IMR-90 (cell line): ENCODE measurements at regions not wholly inside any gene's neighbourhood (a gene's known extent, or its start where the extent isn't known, plus 50 kb on each side); places are given as distances from the start of the nearest gene placed in this dataset.

ENCODE experiments used
- ATAC-seq: fragments of 200-7000 bp; cut with Tn5 transposase; 2 replicates; pipeline ENCODE4 v1.9.1; 2020; ENCODE audit warnings: low read depth, mild to moderate bottlenecking, moderate library complexity
- BruUV-seq: library from RNA; stranded (reverse); fragments of 400-500 nt; replicated peaks from 2 replicates; lab custom pipeline; 2021; lab: Mats Ljungman, UMichigan
- CTCF ChIA-PET: fragments of 300-600 bp; formaldehyde crosslinking; extraction: SDS; loops from one replicate; lab custom pipeline; 2021; ENCODE audit warnings: antibody characterized with exemption; lab: Yijun Ruan, JAX
- POLR2A ChIA-PET: fragments of 300-600 bp; sonication (Branson Sonifier 250); formaldehyde crosslinking; loops from one replicate; lab custom pipeline; 2022; ENCODE audit warnings: antibody characterized with exemption; ENCODE audit not compliant: unreplicated experiment; lab: Charles Lee
- DNase-seq: peaks from one replicate; pipeline ENCODE4 v3.0.0; 2013
- H2AFZ ChIP-seq: replicated peaks from 2 replicates; pipeline ENCODE3; 2013; ENCODE audit warnings: low read length, mild to moderate bottlenecking; ENCODE audit not compliant: poor library complexity
- H2AK5ac ChIP-seq: 2 replicates; pipeline ENCODE4 v1.6.1; 2013; ENCODE audit warnings: low read depth, low read length, inconsistent platforms
- H2AK9ac ChIP-seq: replicated peaks from 2 replicates; pipeline ENCODE3; 2013; ENCODE audit warnings: mild to moderate bottlenecking, low read depth, low read length, moderate library complexity; ENCODE audit not compliant: poor library complexity
- H2BK120ac ChIP-seq: 2 replicates; pipeline ENCODE4 v1.6.1; 2013; ENCODE audit warnings: low read depth, low read length, inconsistent platforms
- H2BK15ac ChIP-seq: 3 replicates; pipeline ENCODE4 v1.6.1; 2013; ENCODE audit warnings: low read depth, low read length, inconsistent platforms
- H2BK20ac ChIP-seq: 2 replicates; pipeline ENCODE4 v1.6.1; 2013; ENCODE audit warnings: low read depth, mild to moderate bottlenecking, inconsistent platforms, low read length, moderate library complexity
- H2BK5ac ChIP-seq: 2 replicates; pipeline ENCODE4 v1.6.1; 2013; ENCODE audit warnings: mild to moderate bottlenecking, low read depth, low read length, inconsistent platforms; ENCODE audit not compliant: poor library complexity, severe bottlenecking
- H3K14ac ChIP-seq: replicated peaks from 2 replicates; pipeline ENCODE4 v1.6.1; 2013; ENCODE audit warnings: low read depth, low read length, inconsistent platforms
- H3K18ac ChIP-seq: 2 replicates; pipeline ENCODE4 v1.6.1; 2013; ENCODE audit warnings: low read depth, low read length, control low read depth
- H3K23ac ChIP-seq: 2 replicates; pipeline ENCODE4 v1.6.1; 2013; ENCODE audit warnings: low read depth, low read length, inconsistent platforms
- H3K27ac ChIP-seq: 2 replicates; pipeline ENCODE4 v1.5.1; 2013; ENCODE audit warnings: mild to moderate bottlenecking, control low read depth, low read length; ENCODE audit not compliant: insufficient read depth
- H3K27me3 ChIP-seq: 2 replicates; pipeline ENCODE4 v1.6.1; 2013; ENCODE audit warnings: low read length; ENCODE audit not compliant: control insufficient read depth, insufficient read depth
- H3K36me3 ChIP-seq: 2 replicates; pipeline ENCODE4 v1.6.1; 2013; ENCODE audit warnings: low read length, mixed read lengths; ENCODE audit not compliant: control insufficient read depth, insufficient read depth
- H3K4ac ChIP-seq: 2 replicates; pipeline ENCODE4 v1.6.1; 2013; ENCODE audit warnings: low read depth, low read length, inconsistent platforms
- H3K4me1 ChIP-seq: 2 replicates; pipeline ENCODE4 v1.6.1; 2013; ENCODE audit warnings: low read length, mixed read lengths; ENCODE audit not compliant: control insufficient read depth, insufficient read depth
- H3K4me2 ChIP-seq: 2 replicates; pipeline ENCODE4 v1.6.1; 2013; ENCODE audit warnings: low read depth, mild to moderate bottlenecking, control low read depth, low read length, moderate library complexity
- H3K4me3 ChIP-seq: 2 replicates; pipeline ENCODE4 v1.5.1; 2013; ENCODE audit warnings: low read depth, mild to moderate bottlenecking, control low read depth, low read length, moderate library complexity; ENCODE audit not compliant: insufficient read depth
- H3K56ac ChIP-seq: 2 replicates; pipeline ENCODE4 v1.6.1; 2013; ENCODE audit warnings: low read length, inconsistent platforms; ENCODE audit not compliant: insufficient read depth; ENCODE audit errors: extremely low read depth
- H3K79me1 ChIP-seq, 2 experiments: 2 replicates each; pipeline ENCODE4 v1.6.1; 2013; ENCODE audit warnings: low read length in 2 of 2, inconsistent platforms in 1 of 2, low read depth in 1 of 2
- H3K9ac ChIP-seq: 2 replicates; pipeline ENCODE4 v1.6.1; 2013; ENCODE audit warnings: low read depth, low read length, control low read depth
- H3K9me1 ChIP-seq: 2 replicates; pipeline ENCODE4 v1.6.1; 2013; ENCODE audit warnings: low read length, inconsistent platforms; ENCODE audit not compliant: insufficient read depth
- H3K9me3 ChIP-seq: 2 replicates; pipeline ENCODE4 v1.6.1; 2013; ENCODE audit warnings: low read length; ENCODE audit not compliant: control insufficient read depth, insufficient read depth
- H4K20me1 ChIP-seq: 2 replicates; pipeline ENCODE4 v1.6.1; 2013; ENCODE audit warnings: low read length, inconsistent platforms; ENCODE audit not compliant: insufficient read depth
- H4K5ac ChIP-seq: 2 replicates; pipeline ENCODE4 v1.6.1; 2013; ENCODE audit warnings: mild to moderate bottlenecking, low read depth, low read length, control low read depth
- H4K8ac ChIP-seq, 2 experiments: 2 replicates each; pipeline ENCODE4 v1.6.1; 2013; ENCODE audit warnings: low read depth in 2 of 2, low read length in 2 of 2, control low read depth in 1 of 2, inconsistent platforms in 1 of 2
- H4K91ac ChIP-seq: 2 replicates; pipeline ENCODE4 v1.6.1; 2013; ENCODE audit warnings: low read depth, low read length, inconsistent platforms; ENCODE audit not compliant: insufficient read depth
- CEBPB ChIP-seq: IDR thresholded peaks from 2 replicates; pipeline ENCODE4 v1.6.1; 2012; ENCODE audit warnings: low read depth, low read length, improper control_type of control experiment
- CTCF ChIP-seq: conservative IDR thresholded peaks from 2 replicates; pipeline ENCODE4 v1.5.1; 2012; ENCODE audit warnings: mild to moderate bottlenecking, low read depth, low read length, improper control_type of control experiment
- NFE2L2 ChIP-seq: fragments of 150-350 bp; IDR thresholded peaks from 2 replicates; pipeline ENCODE4 v1.6.1; 2016; ENCODE audit warnings: low read depth, mild to moderate bottlenecking, low read length
- RAD21 ChIP-seq: IDR thresholded peaks from 2 replicates; pipeline ENCODE4 v1.6.1; 2012; ENCODE audit warnings: low read length, improper control_type of control experiment
- RCOR1 ChIP-seq: IDR thresholded peaks from 2 replicates; pipeline ENCODE4 v1.6.1; 2012; ENCODE audit warnings: mild to moderate bottlenecking, low read length, improper control_type of control experiment; ENCODE audit not compliant: insufficient replicate concordance
- RFX5 ChIP-seq: IDR thresholded peaks from 2 replicates; pipeline ENCODE4 v1.8.0; 2012; ENCODE audit warnings: low read depth, mild to moderate bottlenecking, low read length, moderate library complexity
- SMC3 ChIP-seq: fragments of 150-350 bp; IDR thresholded peaks from 2 replicates; pipeline ENCODE4 v1.6.1; 2016; ENCODE audit warnings: low read depth, mild to moderate bottlenecking, antibody characterized with exemption, low read length, moderate library complexity
- USF2 ChIP-seq: fragments of 150-350 bp; IDR thresholded peaks from 2 replicates; pipeline ENCODE4 v1.6.1; 2017; ENCODE audit warnings: mild to moderate bottlenecking, antibody characterized with exemption, low read length, low read depth
- WGBS, 2 experiments: methylation state at CpG; one replicate each; pipeline versions ENCODE4 v1.1.5 to v1.1.7; 2013; ENCODE audit warnings: missing lambda C conversion rate in 2 of 2; ENCODE audit not compliant: insufficient read length in 1 of 2; ENCODE audit errors: extremely low coverage in 2 of 2; 5-methylcytosine and 5-hydroxymethylcytosine counted together
- dilution Hi-C: fragments of 300-500 bp; cut with HindIII; formaldehyde crosslinking; loops from one replicate; pipeline ENCODE4 v1.14.3; 2018; ENCODE audit warnings: low sequenced_read_pairs; ENCODE audit not compliant: unreplicated experiment
- in situ Hi-C: fragments of 300-500 bp; cut with MboI; formaldehyde crosslinking; loops from 3 replicates; pipeline ENCODE4 v1.14.3; 2019; ENCODE audit warnings: low sequenced_read_pairs, inconsistent platforms, mixed read lengths
- intact Hi-C: fragments of 100-400 bp; cut with micrococcal nuclease; formaldehyde crosslinking; loops from 2 replicates; pipeline ENCODE4 v1.10.0; 2022

- Histone ChIP-seq H3K9me1 (peaks cover 4% of the 10 kb centered on the region; the same call in 1 of the 2 replicates), H4K91ac (0 out of 2 replicates have a peak overlapping the region, but pooled peaks have one; percentile 50), H3K18ac (peak overlapping the region; percentile 16; the same call in 1 of the 2 replicates), H3K9me3 (no peaks in the 10 kb centered on the region), H2AK9ac (peak overlapping the region; percentile 49), H3K4me1 (peaks cover 7% of the 10 kb centered on the region), H3K4me2 (no peak overlapping the region), H3K4ac (peak overlapping the region; percentile 53), H4K8ac (peak overlapping the region in 1 of 2 experiments; percentile 67; a peak in 1 of 4 replicates), H2BK20ac (peak overlapping the region; percentile 36), H3K27ac (no peak overlapping the region), H2AFZ (no peak overlapping the region), H2BK15ac (peak overlapping the region; percentile 26; the same call in 1 of the 3 replicates), H3K79me1 (no peaks in the 10 kb centered on the region), H3K4me3 (no peak overlapping the region), H4K20me1 (no peaks in the 10 kb centered on the region), H2BK5ac (no peak overlapping the region), H3K23ac (peak overlapping the region; percentile 50; the same call in 1 of the 2 replicates), H3K36me3 (no peaks in the 10 kb centered on the region), H3K9ac (no peak overlapping the region), H2AK5ac (peak overlapping the region; percentile 49), H3K27me3 (no peaks in the 10 kb centered on the region), H3K14ac (peak overlapping the region; percentile 74), H3K56ac (no peak overlapping the region), H4K5ac (no peak overlapping the region), H2BK120ac (peak overlapping the region; percentile 56)
- intact Hi-C loops = no loop called here
- CTCF ChIA-PET = no interaction called here
- TF ChIP-seq USF2 = no peak
- no peak for TF ChIP-seq NFE2L2
- no peak for TF ChIP-seq CTCF
- TF ChIP-seq CEBPB = no peak
- no peak for TF ChIP-seq RFX5
- TF ChIP-seq RAD21 = no peak
- no peak for TF ChIP-seq RCOR1
- no peak for TF ChIP-seq SMC3
- BruUV-seq = no TSS peak
- no peak for ATAC-seq
- 50% methylated on average over 1 of the region's 9 CpGs; no CpG with 5 or more reads in 1 of the 2 experiments for WGBS, 2 experiments
- dilution Hi-C loops = no loop called here
- no peak for DNase-seq
- in situ Hi-C loops = no loop called here
- POLR2A ChIA-PET = interaction anchor here (0.5 kb wide), 1 partner anchor 228 kb away, joined by 5 read pairs; no protein-coding TSS in a partner anchor
Measured at GRCh38 chr11:103800406-103801114, 235.9 kb upstream of the DDI1 start.
